ENCODE measurements at regions not wholly inside any gene's neighbourhood (a gene's known extent, or its start where the extent isn't known, plus 50 kb on each side); places are given as distances from the start of the nearest gene placed in this dataset.

GRCh38 chrX:2584251-2585157 lies 83.7 kb upstream of the DHRSX start:
- Histone ChIP-seq H3K4me1 (ENCODE audit: insufficient read depth, low read length) (no peaks in the 10 kb centered on the region), H3K4me2 (ENCODE audit: low read length) (no peak overlapping the region), H3K4me3 (ENCODE audit: insufficient read depth, low read depth, low read length) (no peak overlapping the region), H3K9me3 (ENCODE audit: insufficient read depth, low read depth, low read length) (no peaks in the 10 kb centered on the region), H3K9ac (ENCODE audit: low read length) (no peak overlapping the region), H2AFZ (ENCODE audit: low read depth, low read length) (no peak overlapping the region), H3K36me3 (ENCODE audit: insufficient read depth, low read length) (no peaks in the 10 kb centered on the region), H3K27me3 (ENCODE audit: insufficient read depth, low read length) (peaks cover 44% of the 10 kb centered on the region), H4K20me1 (ENCODE audit: insufficient read depth, low read length) (no peaks in the 10 kb centered on the region), H3K79me2 (ENCODE audit: insufficient read depth, low read length) (no peaks in the 10 kb centered on the region), H3K27ac (ENCODE audit: low read depth, low read length) (no peak overlapping the region)
- DNase-seq (ENCODE audit: low read depth) (no peak), FAIRE-seq (no peak)
- Mint-ChIP-seq H3K4me3 (ENCODE audit: unreplicated experiment) (peak overlapping the region; percentile 79), H3K36me3 (ENCODE audit: low read depth, unreplicated experiment) (no peaks in the 10 kb centered on the region), H3K9me3 (ENCODE audit: unreplicated experiment) (no peaks in the 10 kb centered on the region), H3K27ac (ENCODE audit: unreplicated experiment) (no peak overlapping the region), H3K27me3 (ENCODE audit: low read depth, unreplicated experiment) (peaks cover 48% of the 10 kb centered on the region), H3K4me1 (ENCODE audit: low read depth, unreplicated experiment) (peaks cover 3% of the 10 kb centered on the region)
- TF ChIP-seq, protein P1, sequence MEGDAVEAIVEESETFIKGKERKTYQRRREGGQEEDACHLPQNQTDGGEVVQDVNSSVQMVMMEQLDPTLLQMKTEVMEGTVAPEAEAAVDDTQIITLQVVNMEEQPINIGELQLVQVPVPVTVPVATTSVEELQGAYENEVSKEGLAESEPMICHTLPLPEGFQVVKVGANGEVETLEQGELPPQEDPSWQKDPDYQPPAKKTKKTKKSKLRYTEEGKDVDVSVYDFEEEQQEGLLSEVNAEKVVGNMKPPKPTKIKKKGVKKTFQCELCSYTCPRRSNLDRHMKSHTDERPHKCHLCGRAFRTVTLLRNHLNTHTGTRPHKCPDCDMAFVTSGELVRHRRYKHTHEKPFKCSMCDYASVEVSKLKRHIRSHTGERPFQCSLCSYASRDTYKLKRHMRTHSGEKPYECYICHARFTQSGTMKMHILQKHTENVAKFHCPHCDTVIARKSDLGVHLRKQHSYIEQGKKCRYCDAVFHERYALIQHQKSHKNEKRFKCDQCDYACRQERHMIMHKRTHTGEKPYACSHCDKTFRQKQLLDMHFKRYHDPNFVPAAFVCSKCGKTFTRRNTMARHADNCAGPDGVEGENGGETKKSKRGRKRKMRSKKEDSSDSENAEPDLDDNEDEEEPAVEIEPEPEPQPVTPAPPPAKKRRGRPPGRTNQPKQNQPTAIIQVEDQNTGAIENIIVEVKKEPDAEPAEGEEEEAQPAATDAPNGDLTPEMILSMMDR (IDR thresholded peaks at IDR 0.05; ENCODE audit: insufficient read depth, low read depth, low read length) = no peak
- TF ChIP-seq EZH2 (IDR thresholded peaks at IDR 0.05; ENCODE audit: insufficient read depth, low read length) = peak; percentile 44

GRCh38 chrX:2583194-2584162 lies 82.7 kb upstream of the DHRSX start:
- no peaks in the 10 kb centered on the region for H3K4me1 ChIP-seq (ENCODE audit: insufficient read depth, low read length)
- H3K9ac ChIP-seq (ENCODE audit: low read length) = no peak overlapping the region
- no peak overlapping the region for H3K27ac ChIP-seq (ENCODE audit: low read depth, low read length)
- Mint-ChIP-seq H3K36me3 (ENCODE audit: low read depth, unreplicated experiment) (no peaks in the 10 kb centered on the region), H3K4me1 (ENCODE audit: low read depth, unreplicated experiment) (peaks cover 3% of the 10 kb centered on the region), H3K4me3 (ENCODE audit: unreplicated experiment) (no peak overlapping the region), H3K9me3 (ENCODE audit: unreplicated experiment) (no peaks in the 10 kb centered on the region), H3K27ac (ENCODE audit: unreplicated experiment) (no peak overlapping the region), H3K27me3 (ENCODE audit: low read depth, unreplicated experiment) (peaks cover 49% of the 10 kb centered on the region)
- no peak overlapping the region for H3K4me2 ChIP-seq (ENCODE audit: low read length)
- no peaks in the 10 kb centered on the region for H3K9me3 ChIP-seq (ENCODE audit: insufficient read depth, low read depth, low read length)
- H3K79me2 ChIP-seq (ENCODE audit: insufficient read depth, low read length) = no peaks in the 10 kb centered on the region
- H3K27me3 ChIP-seq (ENCODE audit: insufficient read depth, low read length) = peaks cover 44% of the 10 kb centered on the region
- no peaks in the 10 kb centered on the region for H4K20me1 ChIP-seq (ENCODE audit: insufficient read depth, low read length)
- TF ChIP-seq, protein P1 (IDR thresholded peaks at IDR 0.05; ENCODE audit: insufficient read depth, low read depth, low read length) = no peak
- TF ChIP-seq EZH2 (IDR thresholded peaks at IDR 0.05; ENCODE audit: insufficient read depth, low read length) = peak; percentile 94
- DNase-seq (ENCODE audit: low read depth) (no peak), FAIRE-seq (no peak)
- H3K4me3 ChIP-seq (ENCODE audit: insufficient read depth, low read depth, low read length) = no peak overlapping the region
- H3K36me3 ChIP-seq (ENCODE audit: insufficient read depth, low read length) = no peaks in the 10 kb centered on the region
- no peak overlapping the region for H2AFZ ChIP-seq (ENCODE audit: low read depth, low read length)

Measured in astrocyte (in vitro differentiated cells and primary cell).